Endodermal cell (in vitro differentiated cells): ENCODE measurements at regions not wholly inside any gene's neighbourhood (a gene's known extent, or its start where the extent isn't known, plus 50 kb on each side); places are given as distances from the start of the nearest gene placed in this dataset.

ENCODE experiments used
- DNase-seq: peaks from one replicate; pipeline ENCODE4 v3.0.0-alpha.2; 2017
- H3K27ac ChIP-seq: 2 replicates; pipeline ENCODE4 v1.5.1; 2013; ENCODE audit warnings: mild to moderate bottlenecking, low read depth, low read length, moderate library complexity
- H3K27me3 ChIP-seq: 2 replicates; pipeline ENCODE4 v1.6.1; 2013; ENCODE audit warnings: mild to moderate bottlenecking, low read length, moderate library complexity; ENCODE audit not compliant: insufficient read depth, control insufficient read depth, poor library complexity, severe bottlenecking
- H3K36me3 ChIP-seq: 2 replicates; pipeline ENCODE4 v1.7.0; 2013; ENCODE audit warnings: mild to moderate bottlenecking, low read length, moderate library complexity; ENCODE audit not compliant: control insufficient read depth, insufficient read depth
- H3K4me1 ChIP-seq: one replicate; pipeline ENCODE4 v1.7.0; 2013; ENCODE audit warnings: low read length; ENCODE audit not compliant: control insufficient read depth, insufficient read depth
- H3K4me3 ChIP-seq: 2 replicates; pipeline ENCODE4 v1.5.1; 2013; ENCODE audit warnings: mild to moderate bottlenecking, low read length, moderate library complexity
- H3K9ac ChIP-seq: 2 replicates; pipeline ENCODE4 v1.6.1; 2013; ENCODE audit warnings: mild to moderate bottlenecking, low read length, moderate library complexity; ENCODE audit not compliant: poor library complexity, severe bottlenecking; ENCODE audit errors: extremely low read depth
- H3K9me3 ChIP-seq: 2 replicates; pipeline ENCODE4 v1.6.1; 2013; ENCODE audit warnings: mild to moderate bottlenecking, low read length, moderate library complexity; ENCODE audit not compliant: control insufficient read depth
- H3K27ac Mint-ChIP-seq: 2 replicates; pipeline ENCODE4 v1.8.0; 2020; ENCODE audit warnings: mixed read lengths
- H3K27me3 Mint-ChIP-seq: 2 replicates; pipeline ENCODE4 v1.8.0; 2021; ENCODE audit warnings: mild to moderate bottlenecking, mixed read lengths; ENCODE audit not compliant: insufficient read depth
- H3K36me3 Mint-ChIP-seq: 2 replicates; pipeline ENCODE4 v1.8.0; 2020; ENCODE audit warnings: low read depth, mixed read lengths
- H3K4me1 Mint-ChIP-seq: 2 replicates; pipeline ENCODE4 v1.8.0; 2020; ENCODE audit warnings: mixed read lengths
- H3K4me3 Mint-ChIP-seq: 2 replicates; pipeline ENCODE4 v1.8.0; 2020; ENCODE audit warnings: mild to moderate bottlenecking, moderate library complexity, mixed read lengths
- H3K9me3 Mint-ChIP-seq: 2 replicates; pipeline ENCODE4 v1.8.0; 2020; ENCODE audit warnings: mild to moderate bottlenecking, mixed read lengths
- WGBS, 2 experiments: methylation state at CpG; one replicate each; pipeline versions ENCODE4 v1.1.5 to v1.1.7; 2013; ENCODE audit warnings: missing lambda C conversion rate in 2 of 2, mixed read lengths in 1 of 2; ENCODE audit not compliant: insufficient coverage in 1 of 2, insufficient read length in 1 of 2; 5-methylcytosine and 5-hydroxymethylcytosine counted together
- TF ChIP-seq, protein P1 (sequence below): fragments of 200-600 bp; sonication (generic); conservative IDR thresholded peaks from 2 replicates; pipeline ENCODE4 v1.5.0; 2021; ENCODE audit warnings: antibody characterized with exemption, mild to moderate bottlenecking

- no peaks in the 10 kb centered on the region for H3K4me1 Mint-ChIP-seq
- Histone ChIP-seq H3K27ac (no peak overlapping the region), H3K9me3 (no peaks in the 10 kb centered on the region), H3K4me1 (no peaks in the 10 kb centered on the region), H3K4me3 (no peak overlapping the region), H3K36me3 (no peaks in the 10 kb centered on the region), H3K9ac (no peak overlapping the region), H3K27me3 (no peaks in the 10 kb centered on the region)
- H3K36me3 Mint-ChIP-seq: no peaks in the 10 kb centered on the region
- H3K4me3 Mint-ChIP-seq: no peak overlapping the region
- TF ChIP-seq, protein P1, sequence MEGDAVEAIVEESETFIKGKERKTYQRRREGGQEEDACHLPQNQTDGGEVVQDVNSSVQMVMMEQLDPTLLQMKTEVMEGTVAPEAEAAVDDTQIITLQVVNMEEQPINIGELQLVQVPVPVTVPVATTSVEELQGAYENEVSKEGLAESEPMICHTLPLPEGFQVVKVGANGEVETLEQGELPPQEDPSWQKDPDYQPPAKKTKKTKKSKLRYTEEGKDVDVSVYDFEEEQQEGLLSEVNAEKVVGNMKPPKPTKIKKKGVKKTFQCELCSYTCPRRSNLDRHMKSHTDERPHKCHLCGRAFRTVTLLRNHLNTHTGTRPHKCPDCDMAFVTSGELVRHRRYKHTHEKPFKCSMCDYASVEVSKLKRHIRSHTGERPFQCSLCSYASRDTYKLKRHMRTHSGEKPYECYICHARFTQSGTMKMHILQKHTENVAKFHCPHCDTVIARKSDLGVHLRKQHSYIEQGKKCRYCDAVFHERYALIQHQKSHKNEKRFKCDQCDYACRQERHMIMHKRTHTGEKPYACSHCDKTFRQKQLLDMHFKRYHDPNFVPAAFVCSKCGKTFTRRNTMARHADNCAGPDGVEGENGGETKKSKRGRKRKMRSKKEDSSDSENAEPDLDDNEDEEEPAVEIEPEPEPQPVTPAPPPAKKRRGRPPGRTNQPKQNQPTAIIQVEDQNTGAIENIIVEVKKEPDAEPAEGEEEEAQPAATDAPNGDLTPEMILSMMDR: no peak
- H3K27me3 Mint-ChIP-seq: no peaks in the 10 kb centered on the region
- WGBS, 2 experiments: 87 to 93% methylated on average over 3 to 4 of the region's 4 CpGs
- H3K27ac Mint-ChIP-seq: no peak overlapping the region
- H3K9me3 Mint-ChIP-seq: no peaks in the 10 kb centered on the region
- DNase-seq: no peak
Measured at GRCh38 chr10:4586776-4587175, 239.2 kb upstream of the AKR1E2 start.

DNA sequence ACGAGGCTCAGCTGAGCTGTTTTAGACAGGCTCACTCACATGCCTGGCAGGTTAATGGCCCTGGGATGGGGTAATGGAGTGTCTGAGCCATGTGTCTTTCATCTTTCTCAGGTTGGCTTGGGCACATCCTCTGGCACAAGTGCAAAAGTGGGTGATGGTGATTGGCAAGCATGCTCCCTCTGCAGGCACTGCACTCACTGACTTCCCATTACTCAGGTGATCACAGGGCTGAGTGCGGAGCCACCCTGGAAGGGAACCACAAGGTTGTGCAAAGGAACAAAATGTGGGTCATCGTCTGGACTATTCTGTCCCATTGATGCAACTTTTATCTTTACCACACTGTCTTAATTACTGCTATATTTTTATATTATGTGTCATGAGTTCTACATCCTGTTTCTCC lies 244.1 kb upstream of the AKR1E2 start:
- Histone ChIP-seq H3K9me3 (no peaks in the 10 kb centered on the region), H3K4me1 (no peaks in the 10 kb centered on the region), H3K9ac (no peak overlapping the region), H3K27me3 (no peaks in the 10 kb centered on the region), H3K27ac (no peak overlapping the region), H3K4me3 (no peak overlapping the region), H3K36me3 (no peaks in the 10 kb centered on the region)
- Mint-ChIP-seq H3K27me3 (no peaks in the 10 kb centered on the region), H3K36me3 (no peaks in the 10 kb centered on the region), H3K9me3 (no peaks in the 10 kb centered on the region), H3K4me1 (no peaks in the 10 kb centered on the region), H3K4me3 (no peak overlapping the region), H3K27ac (no peak overlapping the region)
- DNase-seq: no peak
- TF ChIP-seq, protein P1: no peak
- WGBS, 2 experiments: 88% methylated on average over 3 of the region's 3 CpGs; no CpG with 5 or more reads in 1 of the 2 experiments

- H3K9me3 Mint-ChIP-seq: no peaks in the 10 kb centered on the region
- H3K27me3 Mint-ChIP-seq: no peaks in the 10 kb centered on the region
- DNase-seq: no peak
- Histone ChIP-seq H3K9me3 (no peaks in the 10 kb centered on the region), H3K27ac (no peak overlapping the region), H3K9ac (no peak overlapping the region), H3K27me3 (no peaks in the 10 kb centered on the region), H3K36me3 (no peaks in the 10 kb centered on the region), H3K4me1 (no peaks in the 10 kb centered on the region), H3K4me3 (no peak overlapping the region)
- 88% methylated on average over 3 of the region's 3 CpGs for WGBS, 2 experiments
- no peak overlapping the region for H3K4me3 Mint-ChIP-seq
- TF ChIP-seq, protein P1: no peak
- no peaks in the 10 kb centered on the region for H3K36me3 Mint-ChIP-seq
- no peak overlapping the region for H3K27ac Mint-ChIP-seq
- no peaks in the 10 kb centered on the region for H3K4me1 Mint-ChIP-seq
Measured at GRCh38 chr10:4579844-4580243, 246.2 kb upstream of the AKR1E2 start.
